Left ventricle myocardium inferior (tissue), 1 donor: ENCODE measurements at regions not wholly inside any gene's neighbourhood (a gene's known extent, or its start where the extent isn't known, plus 50 kb on each side); places are given as distances from the start of the nearest gene placed in this dataset.
A peak's percentile ranks its signal among the peaks of the same experiment; 100 is the strongest.

Experiments
- DNase-seq: peaks from one replicate; pipeline ENCODE4 v3.0.0-alpha.2; 2020
- H3K27ac ChIP-seq: fragments of 200-600 bp; replicated peaks from 2 replicates; pipeline ENCODE4 v1.8.0; 2021
- H3K27me3 ChIP-seq: fragments of 200-600 bp; 2 replicates; pipeline ENCODE4 v1.8.0; 2021; ENCODE audit warnings: low read depth
- H3K36me3 ChIP-seq: fragments of 200-600 bp; 2 replicates; pipeline ENCODE4 v1.8.0; 2021
- H3K4me1 ChIP-seq: fragments of 200-600 bp; 2 replicates; pipeline ENCODE4 v1.8.0; 2021
- H3K4me3 ChIP-seq: fragments of 200-600 bp; 2 replicates; pipeline ENCODE4 v1.8.0; 2021; ENCODE audit warnings: mild to moderate bottlenecking, moderate library complexity
- H3K9me3 ChIP-seq: fragments of 200-600 bp; replicated peaks from 2 replicates; pipeline ENCODE4 v1.8.0; 2021
- CTCF ChIP-seq: fragments of 200-600 bp; IDR thresholded peaks from 2 replicates; pipeline ENCODE4 v1.8.0; 2021; ENCODE audit warnings: antibody characterized with exemption, mild to moderate bottlenecking, borderline replicate concordance
- intact Hi-C: fragments of 100-400 bp; cut with micrococcal nuclease; formaldehyde crosslinking; loops from one replicate; pipeline ENCODE4 v1.11.0; 2022
- donor health status: DM: no; HTN: yes; CAD: no; lungs with severe emphysema.

GRCh38 chr2:145919477-145919876 lies 1399.6 kb upstream of the ZEB2 start:
- intact Hi-C loops, result no loop called here
- no peaks in the 10 kb centered on the region for H3K27me3 ChIP-seq
- H3K4me3 ChIP-seq, result no peak overlapping the region
- H3K9me3 ChIP-seq, result peaks cover 5% of the 10 kb centered on the region
- peaks cover 5% of the 10 kb centered on the region for H3K4me1 ChIP-seq
- TF ChIP-seq CTCF, result peak; percentile 30
- no peaks in the 10 kb centered on the region for H3K36me3 ChIP-seq
- H3K27ac ChIP-seq, result peak overlapping the region; percentile 27
- no peak for DNase-seq

DNA sequence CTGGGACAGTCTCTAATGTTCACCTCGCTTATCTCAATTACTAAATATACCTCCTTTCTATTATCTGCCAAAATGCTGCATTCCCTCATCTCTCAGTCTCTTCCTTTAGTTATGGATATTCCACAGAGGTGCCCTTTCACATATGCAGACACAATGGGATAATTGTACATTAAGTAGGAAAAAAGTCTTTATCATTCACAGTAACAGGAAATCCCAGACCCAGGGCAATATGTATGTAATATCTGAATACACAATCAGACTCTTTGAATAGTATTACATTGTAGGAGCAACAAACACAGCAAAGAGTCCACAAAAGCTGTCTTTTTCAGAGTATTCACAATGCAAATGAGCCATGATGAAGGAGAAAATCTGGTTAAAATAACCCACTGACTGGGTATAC lies 1399.0 kb upstream of the ZEB2 start:
- no peaks in the 10 kb centered on the region for H3K36me3 ChIP-seq
- no peak for DNase-seq
- no peak for TF ChIP-seq CTCF

DNA sequence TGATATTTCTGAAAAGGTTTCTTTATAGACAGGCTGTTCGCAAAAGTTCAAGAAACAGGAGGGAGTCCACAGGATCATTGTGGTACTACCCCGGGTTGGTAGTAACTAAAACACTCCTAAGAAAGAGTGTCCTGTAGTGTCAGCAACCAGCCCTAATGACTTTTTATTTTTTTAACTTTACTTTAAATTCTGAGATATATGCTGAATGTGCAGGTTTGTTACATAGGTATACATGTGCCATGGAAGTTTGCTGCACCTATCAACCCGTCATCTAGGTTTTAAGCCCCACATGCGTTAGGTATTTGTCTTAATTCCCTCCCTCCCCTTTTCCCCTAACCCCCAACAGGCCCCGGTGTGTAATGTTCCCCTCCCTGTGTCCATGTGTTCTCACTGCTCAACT lies 1396.9 kb upstream of the ZEB2 start:
- intact Hi-C loops, result no loop called here
- Histone ChIP-seq H3K4me3 (no peak overlapping the region), H3K27ac (no peak overlapping the region), H3K9me3 (no peaks in the 10 kb centered on the region), H3K4me1 (peaks cover 5% of the 10 kb centered on the region), H3K36me3 (no peaks in the 10 kb centered on the region), H3K27me3 (no peaks in the 10 kb centered on the region)
- no peak for DNase-seq
- TF ChIP-seq CTCF, result no peak

More for the DNA sequence above, 1399.0 kb upstream of the ZEB2 start:
- Histone ChIP-seq H3K27me3 (no peaks in the 10 kb centered on the region), H3K4me3 (no peak overlapping the region), H3K27ac (peak overlapping the region; percentile 27), H3K9me3 (peaks cover 5% of the 10 kb centered on the region), H3K4me1 (peaks cover 5% of the 10 kb centered on the region)
- intact Hi-C loops, result no loop called here

GRCh38 chr2:145914716-145915115 lies 1394.8 kb upstream of the ZEB2 start:
- TF ChIP-seq CTCF, result no peak
- Histone ChIP-seq H3K27ac (no peak overlapping the region), H3K36me3 (no peaks in the 10 kb centered on the region), H3K9me3 (no peaks in the 10 kb centered on the region), H3K27me3 (no peaks in the 10 kb centered on the region), H3K4me1 (peaks cover 5% of the 10 kb centered on the region), H3K4me3 (no peak overlapping the region)
- intact Hi-C loops, result no loop called here
- DNase-seq, result no peak

DNA sequence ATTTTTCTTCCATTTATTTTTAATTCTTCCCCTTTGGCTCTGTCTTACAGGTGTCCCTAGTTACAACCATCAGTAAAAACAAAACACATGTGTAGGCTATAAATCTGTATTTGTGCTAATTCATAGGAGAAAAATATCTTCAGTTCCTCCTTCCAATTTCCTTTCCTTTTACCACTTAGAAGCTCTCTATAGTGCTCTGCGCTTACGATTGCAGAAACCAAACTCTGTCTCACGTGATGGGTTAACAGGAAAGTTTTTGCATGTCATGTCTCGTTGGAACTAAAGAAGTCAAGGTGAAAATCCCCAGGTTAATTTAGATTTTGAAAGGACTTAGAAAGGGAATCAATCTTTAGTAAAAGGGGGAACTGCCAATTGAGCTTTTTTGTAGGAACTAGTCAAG lies 1390.5 kb upstream of the ZEB2 start:
- H3K4me1 ChIP-seq, result no peaks in the 10 kb centered on the region
- no peak overlapping the region for H3K27ac ChIP-seq
- no peaks in the 10 kb centered on the region for H3K27me3 ChIP-seq
- intact Hi-C loops, result no loop called here
- no peaks in the 10 kb centered on the region for H3K36me3 ChIP-seq
- H3K4me3 ChIP-seq, result no peak overlapping the region
- no peaks in the 10 kb centered on the region for H3K9me3 ChIP-seq
- TF ChIP-seq CTCF, result no peak
- DNase-seq, result no peak

GRCh38 chr2:145909766-145910165 lies 1389.8 kb upstream of the ZEB2 start:
- DNase-seq, result no peak
- no peak overlapping the region for H3K27ac ChIP-seq
- intact Hi-C loops, result no loop called here
- no peaks in the 10 kb centered on the region for H3K36me3 ChIP-seq
- no peak for TF ChIP-seq CTCF
- no peak overlapping the region for H3K4me3 ChIP-seq
- no peaks in the 10 kb centered on the region for H3K4me1 ChIP-seq
- H3K9me3 ChIP-seq, result no peaks in the 10 kb centered on the region
- no peaks in the 10 kb centered on the region for H3K27me3 ChIP-seq
